ENCODE measurements at regions not wholly inside any gene's neighbourhood (a gene's known extent, or its start where the extent isn't known, plus 50 kb on each side); places are given as distances from the start of the nearest gene placed in this dataset.

- no peaks in the 10 kb centered on the region for H3K36me3 ChIP-seq (ENCODE audit: control insufficient read depth, insufficient read depth, low read length)
- no peak for DNase-seq (ENCODE audit: low read depth)
- no peak overlapping the region for H3K4me3 ChIP-seq (ENCODE audit: low read depth, low read length)
- no peaks in the 10 kb centered on the region for H3K27me3 ChIP-seq (ENCODE audit: control insufficient read depth, insufficient read depth, low read length)
- TF ChIP-seq CTCF (IDR thresholded peaks at IDR 0.05; ENCODE audit: insufficient read depth, low read length, poor library complexity, severe bottlenecking), result no peak
Observed at GRCh38 chr2:53259395-53260009, 508.1 kb upstream of the CHAC2 start.

- H3K27me3 ChIP-seq (ENCODE audit: control insufficient read depth, insufficient read depth, low read length), result no peaks in the 10 kb centered on the region
- TF ChIP-seq CTCF (IDR thresholded peaks at IDR 0.05; ENCODE audit: insufficient read depth, low read length, poor library complexity, severe bottlenecking), result no peak
- no peak for DNase-seq (ENCODE audit: low read depth)
Observed at GRCh38 chr2:53257287-53257686, 510.3 kb upstream of the CHAC2 start.

GRCh38 chr2:53253244-53253643 lies 514.4 kb upstream of the CHAC2 start:
- Histone ChIP-seq H3K36me3 (ENCODE audit: control insufficient read depth, insufficient read depth, low read length) (no peaks in the 10 kb centered on the region), H3K4me3 (ENCODE audit: low read depth, low read length) (no peak overlapping the region), H3K27me3 (ENCODE audit: control insufficient read depth, insufficient read depth, low read length) (no peaks in the 10 kb centered on the region)
- no peak for TF ChIP-seq CTCF (IDR thresholded peaks at IDR 0.05; ENCODE audit: insufficient read depth, low read length, poor library complexity, severe bottlenecking)
- no peak for DNase-seq (ENCODE audit: low read depth)

More at GRCh38 chr2:53257287-53257686, 510.3 kb upstream of the CHAC2 start:
- Histone ChIP-seq H3K4me3 (ENCODE audit: low read depth, low read length) (no peak overlapping the region), H3K36me3 (ENCODE audit: control insufficient read depth, insufficient read depth, low read length) (no peaks in the 10 kb centered on the region)

- DNase-seq (ENCODE audit: low read depth), result no peak
- H3K36me3 ChIP-seq (ENCODE audit: control insufficient read depth, insufficient read depth, low read length), result no peaks in the 10 kb centered on the region
- no peaks in the 10 kb centered on the region for H3K27me3 ChIP-seq (ENCODE audit: control insufficient read depth, insufficient read depth, low read length)
- H3K4me3 ChIP-seq (ENCODE audit: low read depth, low read length), result no peak overlapping the region
- TF ChIP-seq CTCF (IDR thresholded peaks at IDR 0.05; ENCODE audit: insufficient read depth, low read length, poor library complexity, severe bottlenecking), result no peak
Observed at GRCh38 chr2:53252115-53252514, 515.5 kb upstream of the CHAC2 start.

GRCh38 chr2:53247956-53248735 lies 519.5 kb upstream of the CHAC2 start:
- Histone ChIP-seq H3K36me3 (ENCODE audit: control insufficient read depth, insufficient read depth, low read length) (no peaks in the 10 kb centered on the region), H3K27me3 (ENCODE audit: control insufficient read depth, insufficient read depth, low read length) (no peaks in the 10 kb centered on the region), H3K4me3 (ENCODE audit: low read depth, low read length) (no peak overlapping the region)
- DNase-seq (ENCODE audit: low read depth), result no peak
- TF ChIP-seq CTCF (IDR thresholded peaks at IDR 0.05; ENCODE audit: insufficient read depth, low read length, poor library complexity, severe bottlenecking), result no peak
